Peyer's patch (tissue), 4 donors: ENCODE measurements at regions not wholly inside any gene's neighbourhood (a gene's known extent, or its start where the extent isn't known, plus 50 kb on each side); places are given as distances from the start of the nearest gene placed in this dataset.

Experiments used
- CTCF ChIP-seq, 6 experiments: fragments of 450-650 bp in 4 of 6; fragments of 200-600 bp in 2 of 6; sonication (generic) in 1 of 6; IDR thresholded peaks; one replicate each; pipeline ENCODE4 v1.5.1; 2017 to 2019; ENCODE audit warnings: antibody characterized with exemption in 6 of 6, mild to moderate bottlenecking in 3 of 6, moderate library complexity in 1 of 6
- POLR2A ChIP-seq, 2 donors: fragments of 450-650 bp; IDR thresholded peaks; one replicate each; pipeline ENCODE4 v1.5.1; 2017; ENCODE audit warnings: antibody characterized with exemption in 2 of 2, mild to moderate bottlenecking in 2 of 2, moderate library complexity in 2 of 2

- TF ChIP-seq CTCF (IDR thresholded peaks at IDR 0.05) (no peak), POLR2A (IDR thresholded peaks at IDR 0.05) (no peak)
Measured at GRCh38 chr7:95716357-95717122, 55.8 kb upstream of the DYNC1I1 start.
